GM23248 (cell line): ENCODE measurements at regions not wholly inside any gene's neighbourhood (a gene's known extent, or its start where the extent isn't known, plus 50 kb on each side); places are given as distances from the start of the nearest gene placed in this dataset.

Experiments used
- DNase-seq: peaks from one replicate; pipeline ENCODE4 v3.0.0-alpha.2; 2015
- H2AFZ ChIP-seq: fragments of 200-600 bp; sonication (generic); 2 replicates; pipeline ENCODE4 v1.6.1; 2016; ENCODE audit warnings: antibody characterized with exemption
- H3F3A ChIP-seq: fragments of 200-600 bp; sonication (generic); 2 replicates; pipeline ENCODE4 v1.6.1; 2016; ENCODE audit warnings: mild to moderate bottlenecking, antibody characterized with exemption, mixed run types; ENCODE audit not compliant: insufficient read depth
- H3K27ac ChIP-seq: fragments of 200-600 bp; sonication (generic); 2 replicates; pipeline ENCODE4 v1.5.1; 2016; ENCODE audit warnings: mild to moderate bottlenecking
- H3K27me3 ChIP-seq: fragments of 200-600 bp; sonication (generic); replicated peaks from 2 replicates; pipeline ENCODE4 v1.6.1; 2016; ENCODE audit warnings: mild to moderate bottlenecking; ENCODE audit not compliant: insufficient read depth
- H3K36me3 ChIP-seq: fragments of 200-600 bp; sonication (generic); 2 replicates; pipeline ENCODE4 v1.6.1; 2016; ENCODE audit warnings: low read depth, mild to moderate bottlenecking
- H3K4me1 ChIP-seq: fragments of 200-600 bp; sonication (generic); 2 replicates; pipeline ENCODE4 v1.6.1; 2016; ENCODE audit warnings: mild to moderate bottlenecking; ENCODE audit not compliant: insufficient read depth
- H3K4me2 ChIP-seq: fragments of 200-600 bp; sonication (generic); one replicate; pipeline ENCODE4 v1.6.1; 2016; ENCODE audit warnings: mild to moderate bottlenecking; ENCODE audit not compliant: unreplicated experiment
- H3K4me3 ChIP-seq: fragments of 200-600 bp; sonication (generic); 2 replicates; pipeline ENCODE4 v1.5.1; 2016; ENCODE audit warnings: mild to moderate bottlenecking
- H3K79me2 ChIP-seq: fragments of 200-600 bp; sonication (generic); 2 replicates; pipeline ENCODE4 v1.6.1; 2016; ENCODE audit warnings: mild to moderate bottlenecking; ENCODE audit not compliant: insufficient read depth
- H3K9ac ChIP-seq: fragments of 200-600 bp; sonication (generic); 2 replicates; pipeline ENCODE4 v1.6.1; 2016; ENCODE audit warnings: mild to moderate bottlenecking
- H3K9me2 ChIP-seq: fragments of 200-600 bp; sonication (generic); 2 replicates; pipeline ENCODE4 v1.6.1; 2016; ENCODE audit warnings: mixed run types, mild to moderate bottlenecking, moderate library complexity; ENCODE audit not compliant: insufficient read depth
- H3K9me3 ChIP-seq: fragments of 200-600 bp; sonication (generic); one replicate; pipeline ENCODE4 v1.6.1; 2017; ENCODE audit warnings: low read depth
- H4K20me1 ChIP-seq: fragments of 200-600 bp; sonication (generic); 2 replicates; pipeline ENCODE4 v1.6.0; 2016; ENCODE audit not compliant: insufficient read depth
- EZH2 ChIP-seq: fragments of 200-600 bp; sonication (generic); IDR thresholded peaks from 2 replicates; pipeline ENCODE4 v1.6.1; 2018; ENCODE audit warnings: antibody characterized with exemption, mild to moderate bottlenecking; ENCODE audit not compliant: insufficient read depth, poor library complexity, severe bottlenecking
- EZH2phosphoT487 ChIP-seq: fragments of 200-600 bp; sonication (generic); IDR thresholded peaks from 2 replicates; pipeline ENCODE4 v1.6.1; 2018; ENCODE audit warnings: antibody characterized with exemption, moderate library complexity, mild to moderate bottlenecking, low read depth; ENCODE audit not compliant: insufficient read depth
- WGBS, 2 experiments: methylation state at CpG; one replicate each; pipeline ENCODE4 v1.1.6; 2015 to 2017; ENCODE audit warnings: low lambda C conversion rate in 2 of 2, low coverage in 1 of 2; ENCODE audit errors: missing lambda C conversion rate in 2 of 2; 5-methylcytosine and 5-hydroxymethylcytosine counted together
- in situ Hi-C: fragments of 300-500 bp; cut with MboI; formaldehyde crosslinking; loops from 2 replicates; pipeline ENCODE4 v1.15.0; 2020

DNA sequence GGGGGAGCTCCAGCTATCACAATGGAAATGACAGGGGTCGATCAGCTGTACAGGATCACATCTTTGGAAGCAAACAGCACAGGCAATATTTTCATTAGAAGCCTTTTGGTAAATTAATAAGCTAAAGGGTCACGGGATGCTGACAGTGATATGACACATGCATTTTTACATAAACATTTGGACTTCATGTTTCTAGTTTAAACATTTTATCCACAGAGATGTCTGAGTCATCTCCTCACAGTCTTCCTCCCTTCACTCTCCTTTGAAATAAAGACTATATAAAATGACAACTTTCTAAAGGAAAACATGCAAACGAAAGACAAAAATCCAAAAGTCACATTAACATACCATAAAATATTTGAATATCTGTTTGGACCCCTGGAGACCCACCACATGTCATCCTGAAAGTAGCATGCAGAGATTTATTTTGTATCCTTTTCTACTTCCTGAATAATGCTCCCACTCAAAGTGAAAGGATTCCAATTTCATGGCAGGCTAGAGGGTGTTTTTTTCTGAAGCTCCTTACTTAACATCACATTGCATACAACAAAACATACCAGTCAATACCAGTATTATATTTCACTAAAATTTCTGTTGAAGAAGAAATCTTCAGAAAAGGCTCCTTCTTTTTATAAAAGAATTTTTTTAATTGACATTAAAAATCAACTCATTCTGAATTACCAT is 200.1 kb upstream of the PPARGC1A start:
- Histone ChIP-seq H3K79me2 (no peaks in the 10 kb centered on the region), H3K9me2 (no peaks in the 10 kb centered on the region), H3K27ac (0 out of 2 replicates have a peak overlapping the region, but pooled peaks have one; percentile 18), H2AFZ (peak overlapping the region; percentile 57), H4K20me1 (no peaks in the 10 kb centered on the region), H3K4me1 (peaks cover 9% of the 10 kb centered on the region; the same call in 1 of the 2 replicates), H3K27me3 (no peaks in the 10 kb centered on the region), H3K36me3 (no peaks in the 10 kb centered on the region), H3K9me3 (no peaks in the 10 kb centered on the region), H3K4me2 (peak overlapping the region; percentile 52), H3K4me3 (peak overlapping the region; percentile 50), H3F3A (peaks cover 10% of the 10 kb centered on the region; the same call in 1 of the 2 replicates), H3K9ac (no peak overlapping the region)
- 31 to 33% methylated on average over 3 of the region's 3 CpGs for WGBS, 2 experiments
- TF ChIP-seq EZH2phosphoT487 (no peak), EZH2 (no peak)
- in situ Hi-C loops, result no loop called here
- peak; percentile 50 for DNase-seq

GRCh38 chr4:24080871-24081270 is 191.0 kb upstream of the PPARGC1A start:
- Histone ChIP-seq H3K9ac (no peak overlapping the region), H3K4me1 (no peaks in the 10 kb centered on the region), H3K27ac (no peak overlapping the region), H3K79me2 (no peaks in the 10 kb centered on the region), H3F3A (no peaks in the 10 kb centered on the region), H3K36me3 (no peaks in the 10 kb centered on the region), H3K27me3 (no peaks in the 10 kb centered on the region), H4K20me1 (no peaks in the 10 kb centered on the region), H3K9me3 (no peaks in the 10 kb centered on the region), H3K4me3 (no peak overlapping the region), H3K9me2 (no peaks in the 10 kb centered on the region), H3K4me2 (no peak overlapping the region), H2AFZ (no peak overlapping the region)
- no peak for DNase-seq
- WGBS, 2 experiments, result 85 to 87% methylated on average over 2 of the region's 2 CpGs
- TF ChIP-seq EZH2phosphoT487 (no peak), EZH2 (no peak)
- in situ Hi-C loops, result no loop called here

DNA sequence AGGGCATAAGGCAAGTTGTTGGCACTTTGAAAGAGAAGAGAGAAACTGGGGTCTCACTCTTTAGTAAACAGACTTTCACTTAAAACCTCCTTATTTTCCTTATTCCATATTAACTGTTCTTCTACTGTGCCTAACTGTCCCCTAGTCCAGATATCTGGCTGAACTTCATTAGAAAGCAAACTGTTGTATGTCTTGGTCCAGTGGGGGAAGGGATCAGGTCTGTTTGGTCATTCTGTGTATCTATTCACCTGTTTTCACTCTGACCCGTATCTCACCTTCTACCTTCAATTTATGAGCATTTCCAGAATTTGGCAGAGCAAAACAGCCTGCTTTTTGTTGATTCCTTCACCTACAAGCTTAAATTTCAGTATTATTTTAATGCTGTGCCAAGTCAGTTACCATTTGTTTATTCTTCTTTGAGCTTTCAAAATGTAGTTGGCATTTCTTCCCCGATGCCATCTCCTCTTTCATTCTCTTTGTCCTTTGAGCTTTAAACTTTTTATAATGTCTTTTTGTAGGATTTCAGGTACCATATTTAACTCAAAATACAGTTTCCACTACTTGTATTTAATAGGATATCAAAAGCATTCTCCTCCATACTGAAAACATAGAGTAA is 188.6 kb upstream of the PPARGC1A start:
- H4K20me1 ChIP-seq, result no peaks in the 10 kb centered on the region
- H3K27me3 ChIP-seq, result no peaks in the 10 kb centered on the region
- H3K4me3 ChIP-seq, result no peak overlapping the region
- H3K79me2 ChIP-seq, result no peaks in the 10 kb centered on the region
- no peaks in the 10 kb centered on the region for H3K9me3 ChIP-seq
- TF ChIP-seq EZH2, result no peak
- TF ChIP-seq EZH2phosphoT487, result no peak
- 80 to 89% methylated on average over 2 of the region's 2 CpGs for WGBS, 2 experiments
- H3F3A ChIP-seq, result no peaks in the 10 kb centered on the region
- H3K9me2 ChIP-seq, result no peaks in the 10 kb centered on the region
- in situ Hi-C loops, result no loop called here
- no peaks in the 10 kb centered on the region for H3K4me1 ChIP-seq
- no peaks in the 10 kb centered on the region for H3K36me3 ChIP-seq
- H3K9ac ChIP-seq, result no peak overlapping the region
- no peak for DNase-seq
- no peak overlapping the region for H3K4me2 ChIP-seq
- no peak overlapping the region for H3K27ac ChIP-seq
- no peak overlapping the region for H2AFZ ChIP-seq

- no peaks in the 10 kb centered on the region for H3K36me3 ChIP-seq
- H3K27me3 ChIP-seq, result no peaks in the 10 kb centered on the region
- no peaks in the 10 kb centered on the region for H3K9me3 ChIP-seq
- H3K4me1 ChIP-seq, result no peaks in the 10 kb centered on the region
- no peak for TF ChIP-seq EZH2phosphoT487
- no peak for TF ChIP-seq EZH2
- H3K4me2 ChIP-seq, result no peak overlapping the region
- no peak for DNase-seq
- no peaks in the 10 kb centered on the region for H3K79me2 ChIP-seq
- 81 to 86% methylated on average over 1 of the region's 1 CpG for WGBS, 2 experiments
- no peaks in the 10 kb centered on the region for H3K9me2 ChIP-seq
- in situ Hi-C loops, result no loop called here
- H3K9ac ChIP-seq, result no peak overlapping the region
- H3K4me3 ChIP-seq, result no peak overlapping the region
- H3K27ac ChIP-seq, result no peak overlapping the region
- H4K20me1 ChIP-seq, result no peaks in the 10 kb centered on the region
- no peak overlapping the region for H2AFZ ChIP-seq
- H3F3A ChIP-seq, result no peaks in the 10 kb centered on the region
Measured at GRCh38 chr4:24076811-24077210, 187.0 kb upstream of the PPARGC1A start.
